Esophagus (tissue), 2 donors: ENCODE measurements at regions not wholly inside any gene's neighbourhood (a gene's known extent, or its start where the extent isn't known, plus 50 kb on each side); places are given as distances from the start of the nearest gene placed in this dataset.

Source experiments
- H3K27ac ChIP-seq, 2 donors: one replicate each; pipeline ENCODE4 v1.5.1; 2013; ENCODE audit warnings: low read depth in 2 of 2, mild to moderate bottlenecking in 2 of 2, inconsistent platforms in 1 of 2, low read length in 1 of 2, moderate library complexity in 1 of 2
- H3K27me3 ChIP-seq, 2 donors: one replicate each; pipeline ENCODE4 v1.6.1; 2013; ENCODE audit warnings: low read length in 2 of 2, control low read depth in 1 of 2, mild to moderate bottlenecking in 1 of 2; ENCODE audit not compliant: insufficient read depth in 2 of 2, control insufficient read depth in 1 of 2
- H3K36me3 ChIP-seq, 2 donors: one replicate each; pipeline ENCODE4 v1.6.1; 2013; ENCODE audit warnings: low read length in 1 of 2; ENCODE audit not compliant: control insufficient read depth in 2 of 2, insufficient read depth in 2 of 2
- H3K4me1 ChIP-seq, 2 donors: one replicate each; pipeline ENCODE4 v1.6.1; 2013; ENCODE audit warnings: low read length in 1 of 2; ENCODE audit not compliant: control insufficient read depth in 2 of 2, insufficient read depth in 2 of 2
- H3K4me3 ChIP-seq, 2 donors: one replicate each; pipeline ENCODE4 v1.5.1; 2013; ENCODE audit warnings: low read length in 2 of 2, mild to moderate bottlenecking in 2 of 2, low read depth in 1 of 2, moderate library complexity in 1 of 2
- H3K9me3 ChIP-seq, 2 donors: one replicate each; pipeline ENCODE4 v1.6.1; 2013; ENCODE audit warnings: mild to moderate bottlenecking in 2 of 2, low read depth in 1 of 2, low read length in 1 of 2, moderate library complexity in 1 of 2; ENCODE audit not compliant: control insufficient read depth in 2 of 2, insufficient read depth in 1 of 2
- WGBS, 2 donors: extraction: QIAGEN DNeasy Blood & Tissue Kit; methylation state at CpG; one replicate each; pipeline ENCODE4 v1.1.7; 2013; 5-methylcytosine and 5-hydroxymethylcytosine counted together
- donor health status: healthy with polysubstance abuse.
- donor health status: Bipolar disorder and iron deficiency.

DNA sequence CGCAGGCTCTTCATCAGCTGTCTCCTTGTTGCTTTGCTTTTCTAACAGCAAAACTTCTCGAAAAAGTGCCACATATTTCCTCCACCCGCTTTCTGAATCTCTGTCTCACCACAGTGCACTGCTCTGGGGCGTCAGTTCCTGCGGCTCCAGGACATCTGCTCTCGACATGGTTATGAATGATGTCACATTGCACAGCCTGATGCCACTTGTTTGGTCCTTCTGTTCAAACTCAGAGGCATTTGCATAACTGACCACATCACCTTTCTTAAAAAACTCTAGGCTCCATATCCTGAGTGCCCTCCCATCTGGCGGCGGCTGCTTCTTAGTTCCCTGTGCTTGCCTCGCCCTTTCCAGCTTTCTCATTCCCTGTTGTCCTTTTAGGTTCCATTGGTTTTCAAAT is 469.3 kb upstream of the COBL start:
- Histone ChIP-seq H3K4me3 (no peak overlapping the region), H3K9me3 (peaks cover 0 to 2% of the 10 kb centered on the region in 2 donors), H3K4me1 (no peaks in the 10 kb centered on the region), H3K27ac (no peak overlapping the region), H3K27me3 (no peaks in the 10 kb centered on the region), H3K36me3 (no peaks in the 10 kb centered on the region)
- 80 to 87% methylated on average over 9 of the region's 9 CpGs for WGBS, 2 donors

- Histone ChIP-seq H3K27me3 (no peaks in the 10 kb centered on the region), H3K36me3 (no peaks in the 10 kb centered on the region), H3K4me3 (no peak overlapping the region), H3K9me3 (peaks cover 0 to 2% of the 10 kb centered on the region in 2 donors), H3K27ac (no peak overlapping the region), H3K4me1 (no peaks in the 10 kb centered on the region)
- 55 to 64% methylated on average over 4 of the region's 4 CpGs for WGBS, 2 donors
These were observed 468.6 kb upstream of the COBL start for GRCh38 chr7:51785171-51785570.

DNA sequence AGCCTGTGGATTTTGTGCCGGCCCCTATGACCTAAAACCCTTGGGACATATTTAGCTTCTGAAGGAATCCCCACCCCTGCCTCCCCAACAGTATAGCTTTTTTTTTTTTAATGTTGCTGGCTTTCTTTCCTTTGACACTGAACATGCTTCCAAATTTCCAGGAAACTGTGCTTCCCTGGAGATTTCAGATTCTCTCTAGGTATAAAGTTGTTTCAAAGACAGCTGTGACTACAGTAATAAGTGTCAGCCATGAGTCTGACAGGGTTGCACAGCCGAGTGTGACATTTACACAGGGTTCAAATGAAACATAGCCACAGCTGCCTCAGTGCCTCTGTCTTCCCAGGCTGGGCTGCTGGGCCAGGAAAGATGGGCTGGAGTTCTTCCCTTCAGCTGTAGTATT is 466.6 kb upstream of the COBL start:
- WGBS, 2 donors = 59 to 70% methylated on average over 2 of the region's 2 CpGs
- Histone ChIP-seq H3K27me3 (no peaks in the 10 kb centered on the region), H3K9me3 (peaks cover 2% of the 10 kb centered on the region in 2 donors), H3K27ac (no peak overlapping the region), H3K4me3 (no peak overlapping the region), H3K36me3 (no peaks in the 10 kb centered on the region), H3K4me1 (no peaks in the 10 kb centered on the region)

DNA sequence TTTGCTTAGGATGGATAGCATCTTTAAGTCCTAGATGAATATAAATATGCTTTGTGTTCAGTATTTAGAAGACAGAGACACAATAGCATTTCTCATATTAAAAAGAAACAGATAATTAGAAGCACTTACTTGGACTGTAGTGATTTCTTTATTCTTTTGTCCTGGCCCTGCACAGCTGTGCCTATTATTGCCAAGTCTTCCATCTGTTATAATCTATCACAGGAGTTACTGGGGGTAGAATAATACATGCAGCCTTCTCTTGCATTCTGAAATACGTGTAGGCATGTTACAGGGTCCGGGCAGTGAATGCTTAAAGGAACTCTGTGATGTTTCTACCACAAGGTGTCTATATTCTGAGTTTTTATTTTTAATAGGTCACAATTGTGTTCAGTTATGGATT is 461.5 kb upstream of the COBL start:
- no peaks in the 10 kb centered on the region for H3K4me1 ChIP-seq
- peaks cover 0 to 2% of the 10 kb centered on the region in 2 donors for H3K9me3 ChIP-seq
- H3K27ac ChIP-seq = no peak overlapping the region
- no peak overlapping the region for H3K4me3 ChIP-seq
- H3K27me3 ChIP-seq = no peaks in the 10 kb centered on the region
- H3K36me3 ChIP-seq = no peaks in the 10 kb centered on the region
- 56 to 64% methylated on average over 2 of the region's 2 CpGs for WGBS, 2 donors

- Histone ChIP-seq H3K4me3 (no peak overlapping the region), H3K4me1 (no peaks in the 10 kb centered on the region), H3K27me3 (no peaks in the 10 kb centered on the region), H3K36me3 (no peaks in the 10 kb centered on the region), H3K27ac (no peak overlapping the region), H3K9me3 (no peaks in the 10 kb centered on the region)
- 78 to 82% methylated on average over 7 of the region's 7 CpGs for WGBS, 2 donors
These were observed 457.6 kb upstream of the COBL start for GRCh38 chr7:51774178-51774577.

DNA sequence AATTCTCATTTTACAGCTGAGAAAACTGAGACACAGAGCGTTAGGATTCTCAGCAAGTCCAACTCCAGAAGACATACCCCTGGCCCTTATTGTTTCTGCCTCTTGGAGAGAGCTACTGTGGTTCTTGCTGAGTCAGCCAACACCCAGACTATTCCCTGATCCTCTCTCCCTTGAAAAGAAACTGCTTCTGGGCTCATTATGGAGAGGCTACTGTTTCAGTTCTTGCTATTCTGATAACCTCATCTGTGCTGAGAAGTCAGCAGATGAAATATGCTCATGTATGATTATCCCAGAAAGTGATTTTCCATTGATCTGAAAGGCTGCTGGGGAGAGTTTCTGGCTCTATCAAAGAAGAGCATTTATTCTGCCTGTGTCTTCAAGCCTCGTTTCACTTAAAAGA is 455.6 kb upstream of the COBL start:
- H3K27me3 ChIP-seq = no peaks in the 10 kb centered on the region
- no peaks in the 10 kb centered on the region for H3K36me3 ChIP-seq
- H3K9me3 ChIP-seq = no peaks in the 10 kb centered on the region
- no peak overlapping the region for H3K4me3 ChIP-seq
- 42 to 55% methylated on average over 2 of the region's 2 CpGs for WGBS, 2 donors
- no peak overlapping the region for H3K27ac ChIP-seq
- no peaks in the 10 kb centered on the region for H3K4me1 ChIP-seq

DNA sequence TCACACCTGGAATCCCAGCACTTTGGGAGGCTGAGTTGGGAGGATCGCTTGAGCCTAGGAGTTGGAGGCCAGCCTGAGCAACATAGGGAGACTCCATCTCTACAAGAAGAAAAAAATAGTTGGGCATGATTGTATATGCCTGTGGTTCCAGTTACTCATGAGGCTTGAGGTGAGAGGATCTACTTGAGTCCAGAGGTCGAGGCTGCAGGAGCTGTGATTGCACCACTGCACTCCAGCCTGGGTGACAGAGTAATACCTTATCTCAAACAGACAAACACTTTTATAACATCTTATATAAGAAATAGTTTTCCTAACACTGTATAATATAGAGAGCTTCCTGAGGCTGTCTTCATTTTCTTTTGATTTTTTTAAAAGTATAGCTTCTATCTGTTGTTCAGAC is 448.4 kb upstream of the COBL start:
- Histone ChIP-seq H3K36me3 (no peaks in the 10 kb centered on the region), H3K9me3 (no peaks in the 10 kb centered on the region), H3K27ac (no peak overlapping the region), H3K4me1 (no peaks in the 10 kb centered on the region), H3K27me3 (no peaks in the 10 kb centered on the region), H3K4me3 (no peak overlapping the region)
- WGBS, 2 donors = 75 to 83% methylated on average over 2 of the region's 2 CpGs

GRCh38 chr7:51759985-51760384 is 443.4 kb upstream of the COBL start:
- Histone ChIP-seq H3K27me3 (no peaks in the 10 kb centered on the region), H3K4me3 (no peak overlapping the region), H3K4me1 (no peaks in the 10 kb centered on the region), H3K9me3 (no peaks in the 10 kb centered on the region), H3K36me3 (no peaks in the 10 kb centered on the region), H3K27ac (no peak overlapping the region)
- WGBS, 2 donors = 63 to 78% methylated on average over 2 of the region's 2 CpGs

DNA sequence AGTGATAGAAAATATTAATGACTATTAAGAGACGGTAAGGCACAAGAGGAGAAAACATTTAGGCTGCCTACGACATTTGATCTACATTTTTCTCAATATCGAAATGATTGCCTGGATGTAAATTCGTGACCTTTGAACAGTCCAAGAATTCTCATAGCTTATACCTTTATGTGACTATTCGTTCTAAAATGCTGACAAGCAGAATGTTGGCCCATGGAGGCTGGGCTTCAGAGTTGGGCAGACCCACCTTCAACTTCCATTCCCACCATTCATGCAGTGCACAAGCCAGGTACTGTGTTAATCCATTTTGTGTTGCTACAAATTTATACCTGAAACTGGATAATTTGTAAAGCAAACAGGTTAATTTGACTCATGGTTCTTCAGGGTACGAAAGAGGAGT is 441.4 kb upstream of the COBL start:
- WGBS, 2 donors = 81 to 82% methylated on average over 6 of the region's 6 CpGs
- Histone ChIP-seq H3K27ac (no peak overlapping the region), H3K36me3 (no peaks in the 10 kb centered on the region), H3K27me3 (no peaks in the 10 kb centered on the region), H3K4me3 (no peak overlapping the region), H3K4me1 (no peaks in the 10 kb centered on the region), H3K9me3 (no peaks in the 10 kb centered on the region)

DNA sequence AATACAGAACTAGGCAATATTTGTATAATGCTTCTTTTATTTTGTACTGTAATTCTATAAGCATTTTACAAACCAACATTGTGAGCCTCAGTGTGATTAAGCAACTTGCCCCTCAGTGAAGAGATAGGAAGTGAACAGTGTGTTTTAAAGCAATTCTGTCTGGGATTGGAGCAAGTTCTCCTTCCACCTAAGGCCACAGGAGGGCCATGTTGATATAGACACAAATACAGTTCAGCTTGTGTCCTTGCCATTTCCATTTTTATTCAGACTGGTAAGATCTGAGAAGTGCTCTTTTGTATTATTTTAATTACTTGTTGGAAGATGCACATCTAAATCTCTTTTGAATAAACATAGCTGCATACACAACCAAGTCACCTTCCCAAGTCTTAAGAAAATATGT is 416.3 kb upstream of the COBL start:
- Histone ChIP-seq H3K27ac (no peak overlapping the region), H3K36me3 (no peaks in the 10 kb centered on the region), H3K9me3 (no peaks in the 10 kb centered on the region), H3K27me3 (no peaks in the 10 kb centered on the region), H3K4me1 (no peaks in the 10 kb centered on the region), H3K4me3 (no peak overlapping the region)
